Stimulated activated CD4-positive, alpha-beta T cell treated with anti-CD3 and anti-CD28 coated beads, Interleukin-15, amount 100 ng/mL, for 24 hours (primary cell): ENCODE measurements at regions not wholly inside any gene's neighbourhood (a gene's known extent, or its start where the extent isn't known, plus 50 kb on each side); places are given as distances from the start of the nearest gene placed in this dataset.
"Not testable (repeated sequence)": the region's sequence is repeated elsewhere in the genome, so short reads cannot be mapped to it uniquely, and the experiment has no call there.

Experiments used
- DNase-seq: peaks from one replicate; pipeline ENCODE4 v3.0.0-alpha.2; 2020

GRCh38 chr6:113655761-113656160 is 201.4 kb upstream of the MARCKS start:
- DNase-seq = no peak

GRCh38 chr6:113659762-113660404 is 197.3 kb upstream of the MARCKS start:
- DNase-seq = no peak

- DNase-seq = no peak
These were observed 196.3 kb upstream of the MARCKS start for GRCh38 chr6:113660819-113661218.

GRCh38 chr6:113662093-113662665 is 195.0 kb upstream of the MARCKS start:
- DNase-seq = no peak

- DNase-seq = no peak
These were observed 194.3 kb upstream of the MARCKS start for GRCh38 chr6:113662688-113663333.

GRCh38 chr6:113664909-113665308 is 192.2 kb upstream of the MARCKS start:
- no peak for DNase-seq

- DNase-seq = no peak
These were observed 188.3 kb upstream of the MARCKS start for GRCh38 chr6:113668641-113669408.

- DNase-seq = no peak
These were observed 187.5 kb upstream of the MARCKS start for GRCh38 chr6:113669606-113670005.

- DNase-seq = no peak
These were observed 185.7 kb upstream of the MARCKS start for GRCh38 chr6:113671421-113671820.

- DNase-seq = no peak
These were observed 184.5 kb upstream of the MARCKS start for GRCh38 chr6:113672491-113673149.

GRCh38 chr6:113674075-113674474 is 183.1 kb upstream of the MARCKS start:
- DNase-seq = no peak

- no peak for DNase-seq
These were observed 181.1 kb upstream of the MARCKS start for GRCh38 chr6:113676057-113676456.

GRCh38 chr6:113676968-113677367 is 180.2 kb upstream of the MARCKS start:
- no peak for DNase-seq

- no peak for DNase-seq
These were observed 178.1 kb upstream of the MARCKS start for GRCh38 chr6:113679051-113679450.

GRCh38 chr6:113680301-113680700 is 176.8 kb upstream of the MARCKS start:
- no peak for DNase-seq

- no peak for DNase-seq
These were observed 173.2 kb upstream of the MARCKS start for GRCh38 chr6:113683968-113684367.

GRCh38 chr6:113684382-113684901 is 172.7 kb upstream of the MARCKS start:
- no peak for DNase-seq

GRCh38 chr6:113686049-113686448 is 171.1 kb upstream of the MARCKS start:
- no peak for DNase-seq

GRCh38 chr6:113689620-113690019 is 167.5 kb upstream of the MARCKS start:
- DNase-seq = not testable (repeated sequence)

- peak; percentile 9 for DNase-seq
These were observed 166.6 kb upstream of the MARCKS start for GRCh38 chr6:113690281-113691259.

- DNase-seq = no peak
These were observed 165.9 kb upstream of the MARCKS start for GRCh38 chr6:113691260-113691656.

- no peak for DNase-seq
These were observed 163.3 kb upstream of the MARCKS start for GRCh38 chr6:113693851-113694250.
